ENCODE measurements at regions not wholly inside any gene's neighbourhood (a gene's known extent, or its start where the extent isn't known, plus 50 kb on each side); places are given as distances from the start of the nearest gene placed in this dataset.
"Not testable (repeated sequence)": the region's sequence is repeated elsewhere in the genome, so short reads cannot be mapped to it uniquely, and the experiment has no call there.

DNA sequence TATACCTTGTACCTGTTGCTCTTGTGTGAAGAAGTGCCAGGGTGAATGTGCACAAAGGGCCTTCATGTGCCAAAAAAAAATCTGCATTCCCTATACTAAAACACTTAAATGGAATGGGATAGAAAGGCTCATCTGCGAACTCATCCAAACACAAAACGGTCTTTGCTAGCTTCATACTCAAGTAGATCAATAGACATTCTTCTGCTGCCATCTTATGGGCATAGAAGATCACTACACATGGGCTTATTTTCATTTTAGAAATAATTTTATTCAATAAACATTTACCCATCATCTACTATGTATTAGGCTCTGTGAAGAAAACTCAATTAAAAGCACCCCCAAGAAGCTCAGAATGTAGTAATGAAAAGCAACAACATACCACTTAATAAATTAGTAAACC lies 693.1 kb downstream of the CDY1 start:
- H3K9me3 ChIP-seq (ENCODE audit: low read length); H3K36me3 ChIP-seq (replicated peaks in 1 of 2; ENCODE audit: control insufficient read depth in 1 of 2, insufficient read depth in 2 of 2, low read length in 2 of 2); H4K20me1 ChIP-seq (ENCODE audit: insufficient read depth, low read length); intact Hi-C loops (cut with micrococcal nuclease; ENCODE audit: unreplicated experiment); CTCF ChIA-PET (ENCODE audit: low intra/inter-chr PET ratio, low total read pairs); H3K4me3 ChIP-seq (replicated peaks in 1 of 3; ENCODE audit: insufficient read depth in 1 of 3, low read depth in 2 of 3, low read length in 3 of 3); H3K4me1 ChIP-seq (ENCODE audit: insufficient read depth, low read length); H3K4me2 ChIP-seq (ENCODE audit: low read depth, low read length); H2AFZ ChIP-seq (ENCODE audit: low read length); POLR2A ChIA-PET; H3K27ac ChIP-seq (ENCODE audit: extremely low read length, insufficient read depth, low read length); H3K79me2 ChIP-seq (ENCODE audit: insufficient read depth, low read length); in situ Hi-C loops (cut with HindIII; ENCODE audit: extremely low pct_ligation_motif_present, low pct_unique_long_range_greater_than_20kb); BruUV-seq (replicated peaks); H3K9ac ChIP-seq (ENCODE audit: insufficient read depth, low read depth, low read length); H3K27me3 ChIP-seq (ENCODE audit: control insufficient read depth in 1 of 2, insufficient read depth in 2 of 2, low read length in 2 of 2): not testable (repeated sequence)
- FAIRE-seq (peak; percentile 77), DNase-seq (ENCODE audit: low spot score) (peak; percentile 3), ATAC-seq (peak; percentile 30; the same call in 1 of the 3 replicates)
- peak; percentile 36; the same call in 1 of the 2 replicates for TF ChIP-seq STAG1 (CRISPR knock-in tag; IDR thresholded peaks at IDR 0.05)
- TF ChIP-seq, protein P1, sequence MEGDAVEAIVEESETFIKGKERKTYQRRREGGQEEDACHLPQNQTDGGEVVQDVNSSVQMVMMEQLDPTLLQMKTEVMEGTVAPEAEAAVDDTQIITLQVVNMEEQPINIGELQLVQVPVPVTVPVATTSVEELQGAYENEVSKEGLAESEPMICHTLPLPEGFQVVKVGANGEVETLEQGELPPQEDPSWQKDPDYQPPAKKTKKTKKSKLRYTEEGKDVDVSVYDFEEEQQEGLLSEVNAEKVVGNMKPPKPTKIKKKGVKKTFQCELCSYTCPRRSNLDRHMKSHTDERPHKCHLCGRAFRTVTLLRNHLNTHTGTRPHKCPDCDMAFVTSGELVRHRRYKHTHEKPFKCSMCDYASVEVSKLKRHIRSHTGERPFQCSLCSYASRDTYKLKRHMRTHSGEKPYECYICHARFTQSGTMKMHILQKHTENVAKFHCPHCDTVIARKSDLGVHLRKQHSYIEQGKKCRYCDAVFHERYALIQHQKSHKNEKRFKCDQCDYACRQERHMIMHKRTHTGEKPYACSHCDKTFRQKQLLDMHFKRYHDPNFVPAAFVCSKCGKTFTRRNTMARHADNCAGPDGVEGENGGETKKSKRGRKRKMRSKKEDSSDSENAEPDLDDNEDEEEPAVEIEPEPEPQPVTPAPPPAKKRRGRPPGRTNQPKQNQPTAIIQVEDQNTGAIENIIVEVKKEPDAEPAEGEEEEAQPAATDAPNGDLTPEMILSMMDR (CRISPR knock-in tag; IDR thresholded peaks at IDR 0.05), result 0 out of 2 replicates have a peak, but pooled peaks have one; percentile 11
- WGBS (ENCODE audit: low lambda C conversion rate), result 25% methylated on average over 2 of the region's 2 CpGs

DNA sequence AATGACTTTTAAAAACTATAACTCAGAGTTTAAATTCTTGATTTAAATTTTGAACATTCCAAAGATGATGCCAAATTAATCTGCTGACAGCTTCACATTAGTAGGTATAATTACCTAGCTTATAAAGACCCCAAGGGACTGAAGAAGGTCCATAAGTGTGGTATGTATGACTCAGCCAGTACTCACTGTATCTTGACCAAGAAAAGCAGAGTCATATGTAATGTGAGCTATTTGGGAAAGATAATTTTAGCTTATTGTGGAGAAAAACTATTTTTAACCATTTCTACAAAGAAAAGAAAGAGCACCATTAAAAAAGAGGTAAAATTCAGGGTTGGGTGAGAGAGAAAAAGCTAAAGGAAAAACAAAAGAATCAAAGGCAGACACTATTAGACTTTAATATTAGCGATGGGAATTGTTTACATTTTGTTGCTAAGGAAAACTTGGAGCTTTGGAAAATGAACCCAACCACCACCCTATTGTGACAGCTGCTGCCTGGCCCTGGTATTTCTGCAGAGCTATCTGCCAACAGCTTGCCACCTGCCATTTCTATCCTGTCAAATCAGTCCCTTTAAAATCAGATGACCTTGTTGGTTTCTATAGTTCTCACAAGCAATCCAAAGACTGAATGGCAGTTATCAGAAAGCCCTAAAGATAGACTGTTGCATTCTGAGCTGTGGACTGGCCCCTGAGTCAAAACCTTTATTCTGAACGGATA lies 697.7 kb downstream of the CDY1 start:
- DNase-seq (ENCODE audit: low spot score); in situ Hi-C loops (cut with HindIII; ENCODE audit: extremely low pct_ligation_motif_present, low pct_unique_long_range_greater_than_20kb); H3K4me1 ChIP-seq (ENCODE audit: insufficient read depth, low read length); CTCF ChIA-PET (ENCODE audit: low intra/inter-chr PET ratio, low total read pairs); H3K36me3 ChIP-seq (replicated peaks in 1 of 2; ENCODE audit: control insufficient read depth in 1 of 2, insufficient read depth in 2 of 2, low read length in 2 of 2); ATAC-seq; H3K4me3 ChIP-seq (replicated peaks in 1 of 3; ENCODE audit: insufficient read depth in 1 of 3, low read depth in 2 of 3, low read length in 3 of 3); H3K79me2 ChIP-seq (ENCODE audit: insufficient read depth, low read length); intact Hi-C loops (cut with micrococcal nuclease; ENCODE audit: unreplicated experiment); H3K9me3 ChIP-seq (ENCODE audit: low read length); BruUV-seq (replicated peaks); POLR2A ChIA-PET; H3K4me2 ChIP-seq (ENCODE audit: low read depth, low read length); FAIRE-seq; H3K27ac ChIP-seq (ENCODE audit: extremely low read length, insufficient read depth, low read length); H3K27me3 ChIP-seq (ENCODE audit: control insufficient read depth in 1 of 2, insufficient read depth in 2 of 2, low read length in 2 of 2); H4K20me1 ChIP-seq (ENCODE audit: insufficient read depth, low read length); H2AFZ ChIP-seq (ENCODE audit: low read length); H3K9ac ChIP-seq (ENCODE audit: insufficient read depth, low read depth, low read length): not testable (repeated sequence)
- 0% methylated on average over 2 of the region's 2 CpGs for WGBS (ENCODE audit: low lambda C conversion rate)

DNA sequence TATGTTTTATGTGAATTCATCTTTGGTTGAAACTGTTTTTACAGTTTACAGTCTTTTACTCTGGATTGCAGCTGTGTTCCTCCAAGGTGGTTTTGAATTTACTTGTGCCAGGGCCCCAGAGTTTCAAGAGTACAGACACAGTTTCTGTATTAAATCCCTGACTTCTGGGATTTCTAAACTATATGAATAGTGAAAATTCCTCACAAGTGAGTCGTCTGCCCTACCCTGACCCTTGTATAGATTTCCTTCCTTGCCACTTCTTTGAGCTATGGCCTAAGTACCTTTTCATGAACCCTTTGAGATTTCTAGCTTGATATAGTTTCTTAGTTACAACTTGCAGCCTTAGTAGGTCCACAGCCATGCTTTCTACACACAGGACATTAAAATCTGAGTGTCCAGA lies 700.8 kb downstream of the CDY1 start:
- H3K9ac ChIP-seq (ENCODE audit: insufficient read depth, low read depth, low read length); H3K27me3 ChIP-seq (ENCODE audit: control insufficient read depth in 1 of 2, insufficient read depth in 2 of 2, low read length in 2 of 2); CTCF ChIA-PET (ENCODE audit: low intra/inter-chr PET ratio, low total read pairs); H3K4me2 ChIP-seq (ENCODE audit: low read depth, low read length); FAIRE-seq; in situ Hi-C loops (cut with HindIII; ENCODE audit: extremely low pct_ligation_motif_present, low pct_unique_long_range_greater_than_20kb); H3K4me1 ChIP-seq (ENCODE audit: insufficient read depth, low read length); H3K36me3 ChIP-seq (replicated peaks in 1 of 2; ENCODE audit: control insufficient read depth in 1 of 2, insufficient read depth in 2 of 2, low read length in 2 of 2); DNase-seq (ENCODE audit: low spot score); BruUV-seq (replicated peaks); H4K20me1 ChIP-seq (ENCODE audit: insufficient read depth, low read length); POLR2A ChIA-PET; ATAC-seq; H2AFZ ChIP-seq (ENCODE audit: low read length); H3K79me2 ChIP-seq (ENCODE audit: insufficient read depth, low read length); intact Hi-C loops (cut with micrococcal nuclease; ENCODE audit: unreplicated experiment); H3K4me3 ChIP-seq (replicated peaks in 1 of 3; ENCODE audit: insufficient read depth in 1 of 3, low read depth in 2 of 3, low read length in 3 of 3); H3K27ac ChIP-seq (ENCODE audit: extremely low read length, insufficient read depth, low read length); H3K9me3 ChIP-seq (ENCODE audit: low read length): not testable (repeated sequence)
- WGBS (ENCODE audit: low lambda C conversion rate), result 0% methylated on average over 1 of the region's 1 CpG

DNA sequence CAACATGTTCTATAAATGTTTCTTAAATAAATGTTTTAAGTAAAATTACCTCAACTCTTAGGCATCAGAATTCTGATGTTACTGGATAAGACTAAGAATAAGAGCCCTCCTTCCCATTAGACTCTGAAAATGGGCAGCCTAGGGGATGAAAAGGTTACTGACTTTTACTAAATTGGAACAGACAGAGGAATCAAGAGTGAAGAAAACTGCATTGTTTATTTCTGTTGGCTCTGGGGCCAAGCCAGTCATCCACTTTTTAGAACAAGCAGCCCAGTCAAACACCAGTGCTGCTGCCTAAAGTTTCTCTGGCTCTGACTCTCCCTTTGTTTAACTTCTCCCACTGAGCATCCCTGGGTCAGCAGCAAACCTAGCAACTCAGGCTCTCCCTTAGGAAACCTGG lies 731.0 kb downstream of the CDY1 start:
- intact Hi-C loops (cut with micrococcal nuclease; ENCODE audit: unreplicated experiment); H3K27me3 ChIP-seq (ENCODE audit: control insufficient read depth in 1 of 2, insufficient read depth in 2 of 2, low read length in 2 of 2); ATAC-seq; H3K9me3 ChIP-seq (ENCODE audit: low read length); BruUV-seq (replicated peaks); POLR2A ChIA-PET; DNase-seq (ENCODE audit: low spot score); H3K4me2 ChIP-seq (ENCODE audit: low read depth, low read length); H3K4me1 ChIP-seq (ENCODE audit: insufficient read depth, low read length); H3K27ac ChIP-seq (ENCODE audit: extremely low read length, insufficient read depth, low read length); H4K20me1 ChIP-seq (ENCODE audit: insufficient read depth, low read length); H3K79me2 ChIP-seq (ENCODE audit: insufficient read depth, low read length); H3K4me3 ChIP-seq (replicated peaks in 1 of 3; ENCODE audit: insufficient read depth in 1 of 3, low read depth in 2 of 3, low read length in 3 of 3); in situ Hi-C loops (cut with HindIII; ENCODE audit: extremely low pct_ligation_motif_present, low pct_unique_long_range_greater_than_20kb); H2AFZ ChIP-seq (ENCODE audit: low read length); CTCF ChIA-PET (ENCODE audit: low intra/inter-chr PET ratio, low total read pairs); H3K9ac ChIP-seq (ENCODE audit: insufficient read depth, low read depth, low read length); FAIRE-seq; H3K36me3 ChIP-seq (replicated peaks in 1 of 2; ENCODE audit: control insufficient read depth in 1 of 2, insufficient read depth in 2 of 2, low read length in 2 of 2): not testable (repeated sequence)
